Nephron progenitor cell (in vitro differentiated cells): ENCODE measurements at regions not wholly inside any gene's neighbourhood (a gene's known extent, or its start where the extent isn't known, plus 50 kb on each side); places are given as distances from the start of the nearest gene placed in this dataset.
A peak's percentile ranks its signal among the peaks of the same experiment; 100 is the strongest.

Experiments used
- DNase-seq: peaks from one replicate; pipeline ENCODE4 v3.0.0; 2021
- H3K27ac Mint-ChIP-seq: 2 replicates; pipeline ENCODE4 v1.8.0; 2021; ENCODE audit warnings: mild to moderate bottlenecking, moderate library complexity, mixed read lengths
- H3K27me3 Mint-ChIP-seq: 2 replicates; pipeline ENCODE4 v1.8.0; 2021; ENCODE audit warnings: mild to moderate bottlenecking, low read depth, mixed read lengths; ENCODE audit not compliant: poor library complexity
- H3K36me3 Mint-ChIP-seq: 2 replicates; pipeline ENCODE4 v1.8.0; 2021; ENCODE audit warnings: low read depth, mixed read lengths
- H3K4me1 Mint-ChIP-seq: 2 replicates; pipeline ENCODE4 v1.8.0; 2021; ENCODE audit warnings: mixed read lengths
- H3K4me3 Mint-ChIP-seq: 2 replicates; pipeline ENCODE4 v1.8.0; 2021; ENCODE audit warnings: mild to moderate bottlenecking, moderate library complexity, mixed read lengths
- H3K9me3 Mint-ChIP-seq: 2 replicates; pipeline ENCODE4 v1.8.0; 2021; ENCODE audit warnings: mild to moderate bottlenecking, moderate library complexity, mixed read lengths
- TF ChIP-seq, protein P1 (sequence below): fragments of 200-600 bp; sonication (generic); IDR thresholded peaks from 2 replicates; pipeline ENCODE4 v1.5.0; 2021; ENCODE audit warnings: antibody characterized with exemption

DNA sequence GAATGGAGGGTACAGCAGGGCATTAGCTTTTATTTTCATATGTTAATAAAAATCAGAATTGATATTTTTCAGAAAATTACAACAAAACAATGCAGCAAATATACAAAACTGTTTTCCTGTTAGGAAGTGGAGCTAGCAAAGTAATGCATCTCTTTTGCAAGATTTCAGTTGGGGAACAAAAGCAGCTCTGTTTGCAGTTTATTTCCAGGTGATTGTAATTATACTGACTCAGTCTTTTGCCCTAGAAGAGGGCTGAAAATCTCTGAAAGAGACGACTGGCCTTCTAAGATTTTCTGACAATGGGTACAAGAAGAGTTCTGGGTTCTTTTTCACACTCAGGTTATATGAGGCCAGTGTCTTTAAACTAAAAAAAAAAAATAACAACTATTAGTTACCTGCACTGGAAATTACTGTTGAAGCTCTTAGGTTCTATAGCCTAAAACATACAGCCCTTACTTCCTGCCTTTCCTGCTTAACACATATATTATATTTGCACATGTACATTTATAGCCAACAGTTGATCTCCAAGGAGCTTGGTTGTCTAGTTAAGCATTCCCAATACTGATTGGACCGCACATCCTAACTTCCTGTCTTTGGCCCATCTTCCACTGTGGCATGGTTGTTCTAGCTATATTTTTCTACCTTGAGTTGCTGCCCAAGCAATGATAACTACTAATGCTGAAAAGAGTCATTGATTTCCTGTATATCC is 199.1 kb upstream of the KRR1 start:
- Mint-ChIP-seq H3K4me3 (no peak overlapping the region), H3K4me1 (peaks cover 96% of the 10 kb centered on the region), H3K9me3 (no peaks in the 10 kb centered on the region), H3K36me3 (no peaks in the 10 kb centered on the region), H3K27me3 (peaks cover 6% of the 10 kb centered on the region), H3K27ac (no peak overlapping the region)
- TF ChIP-seq, protein P1, sequence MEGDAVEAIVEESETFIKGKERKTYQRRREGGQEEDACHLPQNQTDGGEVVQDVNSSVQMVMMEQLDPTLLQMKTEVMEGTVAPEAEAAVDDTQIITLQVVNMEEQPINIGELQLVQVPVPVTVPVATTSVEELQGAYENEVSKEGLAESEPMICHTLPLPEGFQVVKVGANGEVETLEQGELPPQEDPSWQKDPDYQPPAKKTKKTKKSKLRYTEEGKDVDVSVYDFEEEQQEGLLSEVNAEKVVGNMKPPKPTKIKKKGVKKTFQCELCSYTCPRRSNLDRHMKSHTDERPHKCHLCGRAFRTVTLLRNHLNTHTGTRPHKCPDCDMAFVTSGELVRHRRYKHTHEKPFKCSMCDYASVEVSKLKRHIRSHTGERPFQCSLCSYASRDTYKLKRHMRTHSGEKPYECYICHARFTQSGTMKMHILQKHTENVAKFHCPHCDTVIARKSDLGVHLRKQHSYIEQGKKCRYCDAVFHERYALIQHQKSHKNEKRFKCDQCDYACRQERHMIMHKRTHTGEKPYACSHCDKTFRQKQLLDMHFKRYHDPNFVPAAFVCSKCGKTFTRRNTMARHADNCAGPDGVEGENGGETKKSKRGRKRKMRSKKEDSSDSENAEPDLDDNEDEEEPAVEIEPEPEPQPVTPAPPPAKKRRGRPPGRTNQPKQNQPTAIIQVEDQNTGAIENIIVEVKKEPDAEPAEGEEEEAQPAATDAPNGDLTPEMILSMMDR, result no peak
- DNase-seq, result no peak

DNA sequence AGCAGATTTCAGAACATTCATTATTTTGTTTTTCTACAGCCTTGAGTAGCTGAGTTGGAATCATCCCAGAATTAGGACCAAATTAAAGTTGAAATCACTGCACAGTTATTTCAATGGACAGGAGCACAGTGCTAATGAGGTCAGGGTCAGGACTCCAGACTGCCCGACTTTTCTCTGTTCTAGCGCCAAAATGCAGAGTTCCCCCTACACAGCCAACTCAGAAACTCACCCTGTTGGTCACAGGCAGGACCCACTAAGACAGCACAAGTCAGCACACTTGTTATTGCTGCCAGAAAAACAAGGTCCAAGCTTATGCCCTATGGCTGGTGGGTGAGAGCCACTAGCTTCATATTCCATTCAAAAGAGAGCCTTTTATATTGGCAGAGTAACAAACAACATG is 198.1 kb upstream of the KRR1 start:
- Mint-ChIP-seq H3K27me3 (peaks cover 6% of the 10 kb centered on the region), H3K9me3 (no peaks in the 10 kb centered on the region), H3K4me1 (peaks cover 99% of the 10 kb centered on the region), H3K27ac (no peak overlapping the region), H3K4me3 (no peak overlapping the region), H3K36me3 (no peaks in the 10 kb centered on the region)
- DNase-seq, result no peak
- TF ChIP-seq, protein P1, result no peak

DNA sequence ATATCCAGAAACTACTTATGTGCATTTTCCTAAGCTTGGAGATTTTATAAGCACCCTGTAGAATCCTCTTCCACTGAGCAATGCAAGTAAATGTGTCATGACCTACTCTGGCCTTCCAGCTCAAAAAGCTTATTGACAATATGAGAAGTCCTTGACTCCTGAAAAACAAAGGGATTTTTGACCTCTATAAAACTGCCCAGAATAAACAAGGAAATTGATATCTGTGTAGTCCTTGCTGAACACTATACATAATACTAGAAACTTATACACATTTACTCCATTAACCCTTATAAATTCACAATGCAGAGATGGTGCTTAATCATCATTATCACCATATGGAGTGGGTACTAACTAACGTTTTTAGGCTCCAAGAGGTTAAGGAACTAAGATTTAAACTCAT is 197.4 kb upstream of the KRR1 start:
- H3K27ac Mint-ChIP-seq, result no peak overlapping the region
- TF ChIP-seq, protein P1, result no peak
- no peaks in the 10 kb centered on the region for H3K36me3 Mint-ChIP-seq
- peaks cover 99% of the 10 kb centered on the region for H3K4me1 Mint-ChIP-seq
- H3K9me3 Mint-ChIP-seq, result no peaks in the 10 kb centered on the region
- no peak overlapping the region for H3K4me3 Mint-ChIP-seq
- H3K27me3 Mint-ChIP-seq, result peaks cover 6% of the 10 kb centered on the region
- DNase-seq, result no peak

DNA sequence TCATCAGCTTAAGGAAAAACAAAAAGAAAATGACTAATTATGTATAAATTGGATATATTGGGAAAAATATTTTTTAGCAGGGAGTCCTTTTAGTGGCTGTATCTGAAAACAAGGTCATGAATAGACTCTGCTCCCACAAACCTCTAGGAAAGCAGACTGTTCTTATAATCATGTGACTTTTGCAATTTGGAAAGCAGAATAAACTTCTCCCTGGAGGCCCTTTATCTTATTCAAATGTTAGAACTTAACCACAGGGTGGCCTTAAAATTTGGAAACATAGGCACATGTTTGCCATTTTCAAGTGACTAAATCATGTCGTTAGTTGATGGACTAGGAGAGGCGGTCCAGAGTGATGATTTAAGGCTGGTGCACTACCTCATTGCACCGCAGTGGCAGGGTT is 196.6 kb upstream of the KRR1 start:
- no peaks in the 10 kb centered on the region for H3K9me3 Mint-ChIP-seq
- H3K36me3 Mint-ChIP-seq, result no peaks in the 10 kb centered on the region
- H3K4me3 Mint-ChIP-seq, result no peak overlapping the region
- H3K27ac Mint-ChIP-seq, result peak overlapping the region; percentile 78
- TF ChIP-seq, protein P1, result no peak
- DNase-seq, result no peak
- H3K27me3 Mint-ChIP-seq, result peaks cover 6% of the 10 kb centered on the region
- peaks cover 99% of the 10 kb centered on the region for H3K4me1 Mint-ChIP-seq

DNA sequence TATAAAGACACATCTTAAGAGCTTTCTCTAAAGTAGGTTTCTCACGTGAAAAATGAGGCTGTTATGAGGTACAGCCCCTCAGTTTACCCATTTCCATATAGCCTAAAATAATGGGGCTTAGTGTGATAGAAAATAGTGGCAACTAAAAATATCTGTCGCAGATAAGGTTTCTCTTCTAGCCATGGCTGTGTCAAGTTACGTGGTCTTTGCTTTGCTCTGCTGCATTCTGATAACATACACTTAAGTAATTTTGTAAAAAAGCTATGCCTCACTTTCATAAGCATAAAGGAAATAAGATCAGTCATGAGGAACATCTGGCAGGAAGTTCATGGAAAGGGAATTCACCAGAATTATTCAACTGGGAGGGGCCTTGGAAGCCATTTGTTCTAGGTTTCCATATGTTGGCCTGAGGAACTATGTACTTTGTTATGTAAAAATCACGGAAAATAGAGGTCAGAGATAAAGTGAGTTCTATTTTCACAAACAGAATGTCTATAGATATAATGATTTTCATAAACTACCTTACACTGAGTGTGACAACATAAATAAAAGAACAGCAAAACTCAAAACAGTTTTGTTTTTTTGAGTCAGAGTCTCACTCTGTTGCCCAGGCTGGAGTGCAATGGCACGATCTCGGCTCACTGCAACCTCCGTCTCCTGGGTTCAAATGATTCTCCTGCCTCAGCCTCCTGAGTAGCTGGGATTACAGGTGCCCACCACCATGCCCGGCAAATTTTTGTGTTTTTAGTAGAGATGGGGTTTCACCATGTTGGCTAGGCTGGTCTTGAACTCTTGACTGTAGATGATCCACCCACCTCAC is 195.6 kb upstream of the KRR1 start:
- Mint-ChIP-seq H3K27ac (peak overlapping the region; percentile 99), H3K27me3 (peaks cover 6% of the 10 kb centered on the region), H3K9me3 (no peaks in the 10 kb centered on the region), H3K36me3 (no peaks in the 10 kb centered on the region), H3K4me1 (peaks cover 99% of the 10 kb centered on the region), H3K4me3 (peak overlapping the region; percentile 65)
- TF ChIP-seq, protein P1, result no peak
- DNase-seq, result no peak
